Iris pigment epithelial cell (primary cell): ENCODE measurements at regions not wholly inside any gene's neighbourhood (a gene's known extent, or its start where the extent isn't known, plus 50 kb on each side); places are given as distances from the start of the nearest gene placed in this dataset.
"Not testable (repeated sequence)": the region's sequence is repeated elsewhere in the genome, so short reads cannot be mapped to it uniquely, and the experiment has no call there.

Source experiments
- DNase-seq: peaks from one replicate; pipeline ENCODE4 v3.0.0-alpha.2; 2011; ENCODE audit warnings: low read depth

- peak; percentile 76 for DNase-seq
Observed at GRCh38 chr17:68701046-68701445, 99.9 kb upstream of the FAM20A start.

DNA sequence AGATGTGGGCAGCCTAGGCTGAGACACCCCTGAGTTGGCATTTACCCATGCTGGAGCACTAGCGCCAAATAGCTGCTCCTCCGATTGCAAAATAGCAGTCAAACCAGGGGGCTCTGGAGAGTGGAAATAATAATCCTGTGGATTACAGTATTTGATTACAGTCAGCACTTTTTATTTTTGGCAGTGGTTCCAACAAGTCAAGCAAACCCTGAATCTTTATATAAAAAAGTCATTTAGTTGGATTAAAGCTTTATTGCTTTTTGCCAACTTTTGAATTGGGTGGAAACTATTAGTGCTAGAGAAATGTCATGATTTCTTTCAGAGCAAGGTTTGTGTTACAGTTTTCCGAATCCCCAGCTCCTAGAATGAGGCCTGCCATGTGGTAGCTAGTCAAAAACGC, 99.3 kb upstream of the FAM20A start:
- DNase-seq, result no peak

- no peak for DNase-seq
Observed at GRCh38 chr17:68699936-68700335, 98.8 kb upstream of the FAM20A start.

DNA sequence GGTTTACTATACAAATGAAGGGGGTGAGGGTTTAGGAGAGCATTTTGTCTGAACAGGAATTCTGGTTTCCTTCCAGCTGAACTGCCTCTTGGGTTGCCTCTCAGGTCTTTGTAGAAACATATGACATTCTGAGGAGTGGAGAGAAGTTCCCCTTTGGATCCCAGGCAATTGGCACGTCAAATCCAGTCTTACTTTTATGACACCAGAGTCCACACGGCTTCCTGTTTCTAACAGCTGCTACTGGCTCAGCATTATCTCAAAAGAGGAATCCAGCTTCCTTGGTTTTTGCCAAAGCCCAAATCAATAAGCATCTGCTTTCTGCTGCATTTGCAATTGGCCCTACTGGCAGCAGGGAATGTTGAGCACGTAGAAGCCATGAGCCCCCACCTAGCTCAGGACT, 97.6 kb upstream of the FAM20A start:
- peak; percentile 21 for DNase-seq

- DNase-seq, result peak; percentile 95
Observed at GRCh38 chr17:68697850-68698361, 96.7 kb upstream of the FAM20A start.

- no peak for DNase-seq
Observed at GRCh38 chr17:68695659-68696058, 94.5 kb upstream of the FAM20A start.

DNA sequence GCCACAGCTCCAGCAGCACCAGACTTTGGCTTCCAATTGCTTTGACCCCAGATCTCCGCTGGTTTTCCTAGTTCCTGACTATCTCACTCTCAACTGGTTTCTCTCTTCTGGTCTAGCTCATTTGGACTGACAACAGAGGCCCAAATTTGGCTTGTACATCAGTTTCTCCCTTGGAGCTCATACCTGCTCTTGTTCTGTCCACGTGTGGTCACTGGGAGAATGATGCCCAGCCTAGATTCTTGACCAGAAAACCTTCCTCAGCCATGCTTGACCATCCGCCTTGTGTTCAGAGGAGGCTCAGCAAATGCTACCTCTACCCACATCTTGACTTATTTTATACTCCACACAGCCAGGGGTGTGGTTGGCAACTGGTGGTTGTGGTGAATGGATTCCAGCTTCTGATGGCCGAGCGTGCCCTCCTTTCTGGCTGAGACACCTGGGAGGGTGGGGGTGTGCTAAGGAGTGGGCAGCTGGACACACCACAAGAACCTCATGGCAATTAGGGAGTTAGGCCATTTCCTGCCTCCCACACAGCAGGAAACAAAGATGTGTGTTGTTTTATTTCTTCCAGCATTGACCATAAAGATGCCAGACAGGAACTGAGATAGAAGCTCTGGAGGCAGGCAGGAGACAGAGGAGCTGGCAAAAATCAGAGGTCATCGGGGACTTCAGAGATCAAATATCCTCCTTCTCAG, 93.8 kb upstream of the FAM20A start:
- no peak for DNase-seq

GRCh38 chr17:68693896-68694295, 92.7 kb upstream of the FAM20A start:
- DNase-seq, result no peak

GRCh38 chr17:68693466-68693865, 92.3 kb upstream of the FAM20A start:
- no peak for DNase-seq

- DNase-seq, result no peak
Observed at GRCh38 chr17:68686108-68686988, 85.2 kb upstream of the FAM20A start.

- no peak for DNase-seq
Observed at GRCh38 chr17:68684949-68685357, 83.8 kb upstream of the FAM20A start.

DNA sequence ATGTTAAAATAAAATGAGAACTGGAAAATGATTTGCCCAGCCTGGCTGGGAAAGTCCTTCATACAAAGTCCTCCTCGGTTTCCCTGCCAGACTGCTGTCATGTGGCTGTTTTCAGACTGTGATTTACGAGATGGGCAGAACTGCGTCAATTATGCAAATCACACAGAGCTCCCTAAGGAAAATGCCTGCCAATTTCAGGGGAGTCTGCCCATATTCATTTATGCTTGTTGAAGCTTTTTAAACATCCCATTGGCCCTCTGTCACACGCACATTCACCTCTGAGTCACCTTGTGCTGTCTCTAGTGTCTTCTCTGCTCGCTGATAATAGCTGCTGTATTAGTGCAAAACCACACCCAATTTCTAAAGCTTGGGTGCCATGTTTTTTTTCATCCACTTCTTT, 81.7 kb upstream of the FAM20A start:
- DNase-seq, result no peak

DNA sequence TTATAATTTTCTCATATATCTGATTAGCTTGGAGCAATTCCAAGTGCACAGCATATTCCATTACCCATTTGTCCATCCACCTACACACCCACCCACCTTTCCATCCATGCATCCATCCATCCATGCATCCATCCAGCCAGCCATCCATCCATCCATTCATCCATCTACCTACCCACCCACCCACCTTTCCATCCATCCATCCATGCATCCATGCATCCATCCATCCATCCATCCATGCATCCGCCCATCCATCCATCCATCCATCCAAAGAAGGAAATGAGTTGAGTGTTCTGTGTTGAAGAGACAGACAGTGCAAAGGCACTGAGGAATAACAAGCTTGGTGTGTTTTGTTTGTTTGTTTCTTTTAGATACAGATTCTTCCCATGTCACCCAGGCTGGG, 78.7 kb upstream of the FAM20A start:
- no peak for DNase-seq

- no peak for DNase-seq
Observed at GRCh38 chr17:68676856-68677255, 75.7 kb upstream of the FAM20A start.

- DNase-seq, result no peak
Observed at GRCh38 chr17:68675723-68676122, 74.6 kb upstream of the FAM20A start.

DNA sequence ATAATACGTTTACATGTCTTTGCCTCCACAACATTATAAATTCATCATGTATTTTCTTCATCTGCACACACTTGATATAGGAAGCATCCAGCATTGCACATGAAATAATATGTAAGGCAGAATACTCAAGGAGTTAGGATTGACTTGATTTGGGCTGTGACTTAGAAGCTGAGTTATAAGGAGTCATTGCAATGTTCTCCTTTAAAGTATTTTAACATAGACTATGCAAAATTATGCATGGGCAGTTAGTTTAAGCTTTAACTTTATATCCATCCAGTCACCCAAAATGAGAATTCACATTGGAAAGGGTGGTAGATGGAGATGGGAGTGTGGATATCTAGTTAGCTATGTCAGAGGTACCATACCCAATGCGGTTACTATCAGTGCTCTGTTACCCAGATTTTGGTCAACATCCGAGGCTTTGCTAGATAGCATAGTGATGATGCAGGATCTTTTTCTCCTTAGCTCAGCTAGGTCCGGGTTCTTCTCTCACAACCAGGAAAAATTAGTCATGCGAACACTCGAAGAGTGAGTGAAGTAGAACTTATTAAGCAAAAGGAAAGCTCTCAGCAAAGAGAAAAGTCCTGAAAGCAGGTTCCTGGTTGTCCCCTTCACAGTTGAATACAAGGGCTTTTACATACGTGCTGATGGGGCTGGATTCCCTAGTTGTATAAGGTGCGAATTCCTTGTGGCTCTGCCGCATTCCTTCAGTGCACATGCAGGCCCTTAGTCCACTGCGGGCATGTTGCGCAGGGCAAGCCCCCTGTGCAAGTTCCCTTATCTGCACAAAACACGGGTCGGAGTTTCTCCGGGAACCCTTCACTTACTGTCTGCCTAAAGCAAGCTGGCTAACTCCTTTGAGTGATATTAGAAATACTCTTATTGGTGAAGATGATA, 73.1 kb upstream of the FAM20A start:
- peak; percentile 25 for DNase-seq

- no peak for DNase-seq
Observed at GRCh38 chr17:68670967-68671693, 70.0 kb upstream of the FAM20A start.

DNA sequence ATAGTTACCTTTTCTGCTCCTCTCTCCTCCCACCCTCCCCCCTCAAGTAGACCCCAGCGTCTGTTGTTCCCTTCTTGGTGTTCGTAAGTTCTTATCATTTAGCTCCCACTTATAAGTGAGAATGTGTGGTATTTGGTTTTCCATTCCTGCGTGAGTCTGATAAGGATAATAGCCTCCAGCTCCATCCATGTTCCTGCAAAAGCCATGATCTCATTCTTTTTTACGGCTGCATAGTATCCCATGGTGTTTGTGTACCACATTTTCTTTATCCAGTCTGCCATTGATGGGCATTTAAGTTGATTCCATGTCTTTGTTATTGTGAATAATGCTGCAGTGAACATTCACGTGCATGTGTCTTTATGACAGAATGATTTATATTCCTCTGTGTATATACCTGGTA, 65.3 kb upstream of the FAM20A start:
- not testable (repeated sequence) for DNase-seq

DNA sequence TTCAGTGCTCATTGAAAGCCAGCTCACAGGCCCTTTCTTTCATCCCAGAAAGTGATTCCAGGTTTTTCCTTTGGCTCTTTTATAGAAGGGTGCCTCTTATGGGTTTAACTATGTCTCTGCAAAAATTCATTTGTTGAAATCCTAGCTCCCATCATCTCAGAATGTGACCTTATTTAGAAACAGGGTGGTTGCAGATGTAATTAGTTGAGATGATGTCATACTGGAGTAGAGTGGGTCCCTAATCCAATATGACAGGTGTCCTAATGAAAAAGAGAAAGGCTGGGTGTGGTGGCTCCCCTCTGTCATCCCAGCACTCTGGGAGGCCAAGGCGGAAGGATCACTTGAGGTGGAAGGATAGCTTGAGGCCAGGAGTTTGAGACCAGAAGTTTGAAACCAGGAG, 64.2 kb upstream of the FAM20A start:
- no peak for DNase-seq

- DNase-seq, result no peak
Observed at GRCh38 chr17:68662479-68662878, 61.3 kb upstream of the FAM20A start.

DNA sequence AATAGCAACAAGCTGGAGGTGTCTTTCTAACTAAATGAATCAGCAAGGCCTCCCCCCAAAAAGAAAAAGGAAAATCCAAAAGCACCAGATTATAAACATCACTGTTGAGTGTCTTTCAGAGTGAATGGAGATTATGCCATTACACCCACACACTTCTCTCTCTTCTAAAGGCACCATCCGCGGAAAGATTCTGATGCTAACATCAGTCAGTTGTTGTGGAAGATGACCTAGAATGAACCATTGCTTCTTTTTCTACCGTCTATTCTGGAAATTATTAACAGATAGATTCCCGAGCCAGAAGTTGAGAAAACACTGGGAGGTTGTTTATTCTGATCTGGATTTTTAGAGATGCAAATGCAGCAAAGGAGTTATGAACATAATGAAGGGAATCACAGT, 60.9 kb upstream of the FAM20A start:
- no peak for DNase-seq
